HepG2 (cell line): ENCODE measurements at regions not wholly inside any gene's neighbourhood (a gene's known extent, or its start where the extent isn't known, plus 50 kb on each side); places are given as distances from the start of the nearest gene placed in this dataset.

Experiments used
- ATAC-seq: fragments of 200-7000 bp; cut with Tn5 transposase; 3 replicates; pipeline ENCODE4 v1.9.1; 2020; ENCODE audit warnings: mild to moderate bottlenecking, moderate library complexity
- BruUV-seq: library from RNA; stranded (reverse); fragments of 400-500 nt; replicated peaks from 2 replicates; lab custom pipeline; 2021; lab: Mats Ljungman, UMichigan
- CTCF ChIA-PET: fragments of 300-600 bp; formaldehyde crosslinking; extraction: SDS; loops from one replicate; lab custom pipeline; 2021; ENCODE audit warnings: low total read pairs, inconsistent platforms, low intra/inter-chr PET ratio; lab: Yijun Ruan, JAX
- POLR2A ChIA-PET: fragments of 350-600 bp; sonication (Branson Sonifier 250); formaldehyde crosslinking; loops from one replicate; lab custom pipeline; 2020; ENCODE audit warnings: antibody characterized with exemption, inconsistent platforms; lab: Yijun Ruan, JAX
- DNase-seq: peaks from one replicate; pipeline ENCODE4 v3.0.0-alpha.2; 2015; ENCODE audit warnings: low spot score
- FAIRE-seq: peaks from 3 replicates; lab custom pipeline; 2011; peaks lifted over from hg19 to GRCh38; lab: Jason Lieb, UNC
- H2AFZ ChIP-seq: one replicate; pipeline ENCODE4 v1.6.1; 2011; ENCODE audit warnings: low read length, inconsistent platforms
- H3K27ac ChIP-seq: fragments of 300-600 bp; 3 replicates; pipeline ENCODE4 v1.8.0; 2011; ENCODE audit warnings: mixed run types, mild to moderate bottlenecking, mixed read lengths, low read length, inconsistent platforms; ENCODE audit not compliant: insufficient read depth; ENCODE audit errors: extremely low read length
- H3K27me3 ChIP-seq, 2 experiments: fragments of 200-600 bp in 1 of 2; 2 replicates in 1 of 2; 3 replicates in 1 of 2; pipeline versions ENCODE4 v1.6.0 to v1.8.0; 2011; ENCODE audit warnings: low read length in 2 of 2, mild to moderate bottlenecking in 2 of 2, moderate library complexity in 2 of 2, inconsistent platforms in 1 of 2; ENCODE audit not compliant: insufficient read depth in 2 of 2, control insufficient read depth in 1 of 2
- H3K36me3 ChIP-seq, 2 experiments: fragments of 200-600 bp in 1 of 2; replicated peaks in 1 of 2; 2 replicates in 1 of 2; 3 replicates in 1 of 2; pipeline versions ENCODE4 v1.5.1 to v1.8.0; 2011; ENCODE audit warnings: low read length in 2 of 2, inconsistent platforms in 1 of 2; ENCODE audit not compliant: insufficient read depth in 2 of 2, control insufficient read depth in 1 of 2
- H3K4me1 ChIP-seq: 2 replicates; pipeline ENCODE4 v1.5.1; 2012; ENCODE audit warnings: low read length, inconsistent platforms; ENCODE audit not compliant: insufficient read depth
- H3K4me2 ChIP-seq: 2 replicates; pipeline ENCODE4 v1.6.0; 2011; ENCODE audit warnings: low read depth, low read length, inconsistent platforms
- H3K4me3 ChIP-seq, 3 experiments: fragments of 200-600 bp in 1 of 3; sonication (generic), shearing (Covaris generic) in 1 of 3; replicated peaks in 1 of 3; 2 replicates each; pipeline ENCODE4 v1.5.1; 2011 to 2016; ENCODE audit warnings: low read length in 3 of 3, inconsistent platforms in 2 of 3, low read depth in 2 of 3, mild to moderate bottlenecking in 2 of 3, control low read depth in 1 of 3, mixed read lengths in 1 of 3; ENCODE audit not compliant: insufficient read depth in 1 of 3
- H3K79me2 ChIP-seq: one replicate; pipeline ENCODE4 v1.6.1; 2011; ENCODE audit warnings: low read length, inconsistent platforms; ENCODE audit not compliant: insufficient read depth
- H3K9ac ChIP-seq: 2 replicates; pipeline ENCODE4 v1.6.0; 2011; ENCODE audit warnings: mild to moderate bottlenecking, low read depth, low read length, inconsistent platforms; ENCODE audit not compliant: insufficient read depth
- H3K9me3 ChIP-seq: 2 replicates; pipeline ENCODE4 v1.5.1; 2012; ENCODE audit warnings: mild to moderate bottlenecking, low read length
- H4K20me1 ChIP-seq: 2 replicates; pipeline ENCODE4 v1.6.0; 2011; ENCODE audit warnings: inconsistent platforms, mild to moderate bottlenecking, low read length, moderate library complexity; ENCODE audit not compliant: insufficient read depth
- ATF7 ChIP-seq, 2 experiments: fragments of 450-650 bp in 1 of 2; sonication (generic) in 1 of 2; formaldehyde crosslinking in 1 of 2; IDR thresholded peaks; 2 replicates each; pipeline versions ENCODE4 v1.4.0 to v1.6.1; 2016 to 2020; ENCODE audit warnings: antibody characterized with exemption in 1 of 2, mild to moderate bottlenecking in 1 of 2, missing genetic modification reagents in 1 of 2
- CENPT ChIP-seq: sonication (generic); formaldehyde crosslinking; IDR thresholded peaks from 2 replicates; pipeline ENCODE4 v1.8.0; 2022; ENCODE audit warnings: low read depth, mild to moderate bottlenecking, moderate library complexity, missing genetic modification reagents
- FOXA3 ChIP-seq: IDR thresholded peaks from 2 replicates; pipeline ENCODE4 v1.6.1; 2016; ENCODE audit warnings: missing genetic modification reagents, missing compliant biosample characterization
- HCFC1 ChIP-seq: fragments of 150-350 bp; IDR thresholded peaks from 2 replicates; pipeline ENCODE4 v1.6.1; 2014; ENCODE audit warnings: low read depth, low read length
- HDAC6 ChIP-seq: fragments of 200-600 bp; sonication (generic); IDR thresholded peaks from 2 replicates; pipeline ENCODE4 v1.7.0; 2017; ENCODE audit warnings: mild to moderate bottlenecking, antibody characterized with exemption, low read length, low read depth
- NBN ChIP-seq: fragments of 450-650 bp; conservative IDR thresholded peaks from 2 replicates; pipeline ENCODE4 v1.6.1; 2017
- SIN3B ChIP-seq: fragments of 150-350 bp; IDR thresholded peaks from 2 replicates; pipeline ENCODE4 v1.6.1; 2014; ENCODE audit warnings: low read length
- TFE3 ChIP-seq: IDR thresholded peaks from 2 replicates; pipeline ENCODE4 v1.6.1; 2016
- TRIM24 ChIP-seq: sonication (generic); formaldehyde crosslinking; IDR thresholded peaks from 2 replicates; pipeline ENCODE4 v1.8.0; 2022; ENCODE audit warnings: mild to moderate bottlenecking, missing genetic modification reagents
- ZFAT ChIP-seq: sonication (generic); formaldehyde crosslinking; conservative IDR thresholded peaks from 2 replicates; pipeline ENCODE4 v1.8.1; 2023; ENCODE audit warnings: missing genetic modification reagents, inconsistent platforms
- ZIK1 ChIP-seq: sonication (generic); formaldehyde crosslinking; IDR thresholded peaks from 2 replicates; pipeline ENCODE4 v1.5.0; 2020; ENCODE audit warnings: mild to moderate bottlenecking, low read depth, missing genetic modification reagents, borderline replicate concordance
- ZNF256 ChIP-seq: sonication (generic); formaldehyde crosslinking; conservative IDR thresholded peaks from 2 replicates; pipeline ENCODE4 v1.4.0; 2020; ENCODE audit warnings: missing genetic modification reagents
- ZNF44 ChIP-seq: sonication (generic); formaldehyde crosslinking; IDR thresholded peaks from 2 replicates; pipeline ENCODE4 v1.5.1; 2020; ENCODE audit warnings: mild to moderate bottlenecking, missing genetic modification reagents
- ZNF564 ChIP-seq: sonication (generic); formaldehyde crosslinking; IDR thresholded peaks from 2 replicates; pipeline ENCODE4 v1.8.1; 2023; ENCODE audit warnings: mild to moderate bottlenecking, missing genetic modification reagents
- ZNF800 ChIP-seq: sonication (generic); formaldehyde crosslinking; IDR thresholded peaks from 2 replicates; pipeline ENCODE4 v1.4.0; 2020; ENCODE audit warnings: missing genetic modification reagents
- WGBS: methylation state at CpG from one replicate; pipeline ENCODE4 v1.1.6; 2017; ENCODE audit warnings: low lambda C conversion rate; 5-methylcytosine and 5-hydroxymethylcytosine counted together
- in situ Hi-C: cut with HindIII; loops from 2 replicates; pipeline ENCODE4 v1.10.0; 2017; ENCODE audit warnings: low pct_unique_long_range_greater_than_20kb; ENCODE audit not compliant: extremely low pct_ligation_motif_present
- intact Hi-C: fragments of 100-400 bp; cut with micrococcal nuclease; formaldehyde crosslinking; loops from one replicate; pipeline ENCODE4 v1.10.0; 2022; ENCODE audit not compliant: unreplicated experiment
- TF ChIP-seq, protein P1 (sequence below): sonication (generic); formaldehyde crosslinking; IDR thresholded peaks from 2 replicates; pipeline ENCODE4 v1.5.0; 2020; ENCODE audit warnings: mild to moderate bottlenecking, missing genetic modification reagents
- TF ChIP-seq, protein P2 (sequence below): sonication (generic); formaldehyde crosslinking; IDR thresholded peaks from 2 replicates; pipeline ENCODE4 v1.4.0; 2020; ENCODE audit warnings: missing genetic modification reagents

- TF ChIP-seq, protein P1, sequence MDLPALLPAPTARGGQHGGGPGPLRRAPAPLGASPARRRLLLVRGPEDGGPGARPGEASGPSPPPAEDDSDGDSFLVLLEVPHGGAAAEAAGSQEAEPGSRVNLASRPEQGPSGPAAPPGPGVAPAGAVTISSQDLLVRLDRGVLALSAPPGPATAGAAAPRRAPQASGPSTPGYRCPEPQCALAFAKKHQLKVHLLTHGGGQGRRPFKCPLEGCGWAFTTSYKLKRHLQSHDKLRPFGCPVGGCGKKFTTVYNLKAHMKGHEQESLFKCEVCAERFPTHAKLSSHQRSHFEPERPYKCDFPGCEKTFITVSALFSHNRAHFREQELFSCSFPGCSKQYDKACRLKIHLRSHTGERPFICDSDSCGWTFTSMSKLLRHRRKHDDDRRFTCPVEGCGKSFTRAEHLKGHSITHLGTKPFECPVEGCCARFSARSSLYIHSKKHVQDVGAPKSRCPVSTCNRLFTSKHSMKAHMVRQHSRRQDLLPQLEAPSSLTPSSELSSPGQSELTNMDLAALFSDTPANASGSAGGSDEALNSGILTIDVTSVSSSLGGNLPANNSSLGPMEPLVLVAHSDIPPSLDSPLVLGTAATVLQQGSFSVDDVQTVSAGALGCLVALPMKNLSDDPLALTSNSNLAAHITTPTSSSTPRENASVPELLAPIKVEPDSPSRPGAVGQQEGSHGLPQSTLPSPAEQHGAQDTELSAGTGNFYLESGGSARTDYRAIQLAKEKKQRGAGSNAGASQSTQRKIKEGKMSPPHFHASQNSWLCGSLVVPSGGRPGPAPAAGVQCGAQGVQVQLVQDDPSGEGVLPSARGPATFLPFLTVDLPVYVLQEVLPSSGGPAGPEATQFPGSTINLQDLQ (CRISPR knock-in tag), result no peak
- TF ChIP-seq TFE3 (CRISPR knock-in tag) (no peak), HCFC1 (no peak), FOXA3 (CRISPR knock-in tag) (no peak)
- TF ChIP-seq, all 625 proteins: peak for 0
Measured at GRCh38 chr21:15947677-15948076, 217.9 kb downstream of the USP25 start (continued).

DNA sequence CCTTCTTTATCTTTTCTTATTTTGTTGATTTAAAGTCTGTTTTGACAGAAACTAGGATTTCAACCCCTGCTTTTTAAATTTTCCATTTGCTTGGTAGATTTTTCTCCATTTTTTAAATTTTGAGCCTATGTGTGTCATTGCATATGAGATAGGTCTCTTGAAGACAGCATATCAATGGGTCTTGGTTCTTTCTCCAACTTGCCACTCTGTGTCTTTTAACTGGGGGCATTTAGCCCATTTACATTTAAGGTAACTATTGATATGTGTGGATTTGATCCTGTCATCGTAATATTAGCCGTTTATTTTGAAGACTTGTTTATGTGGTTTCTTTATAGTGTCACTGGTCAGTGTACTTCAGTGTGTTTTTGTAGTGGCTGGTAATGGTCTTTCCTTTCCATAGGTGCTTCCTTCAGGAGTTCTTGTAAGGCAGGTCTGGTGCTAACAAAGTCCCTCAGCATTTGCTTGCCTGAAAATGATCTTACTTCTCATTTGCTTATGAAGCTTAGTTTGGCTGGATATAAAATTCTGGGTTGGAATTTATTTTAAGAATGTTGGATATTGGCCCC is 223.9 kb downstream of the USP25 start:
- Histone ChIP-seq H3K79me2 (no peaks in the 10 kb centered on the region), H4K20me1 (no peaks in the 10 kb centered on the region), H3K4me3 (no peak overlapping the region), H3K9ac (no peak overlapping the region), H3K36me3 (no peaks in the 10 kb centered on the region), H3K4me2 (no peak overlapping the region), H2AFZ (no peak overlapping the region), H3K27me3 (no peaks in the 10 kb centered on the region), H3K9me3 (peaks cover 26% of the 10 kb centered on the region), H3K27ac (no peak overlapping the region), H3K4me1 (no peaks in the 10 kb centered on the region)
- FAIRE-seq, result no peak
- CTCF ChIA-PET, result no interaction called here
- BruUV-seq, result no TSS peak
- WGBS, result 39% methylated on average over 2 of the region's 2 CpGs
- no peak for ATAC-seq
- intact Hi-C loops, result no loop called here
- no peak for TF ChIP-seq SIN3B
- no peak for TF ChIP-seq HDAC6
- TF ChIP-seq, protein P2, sequence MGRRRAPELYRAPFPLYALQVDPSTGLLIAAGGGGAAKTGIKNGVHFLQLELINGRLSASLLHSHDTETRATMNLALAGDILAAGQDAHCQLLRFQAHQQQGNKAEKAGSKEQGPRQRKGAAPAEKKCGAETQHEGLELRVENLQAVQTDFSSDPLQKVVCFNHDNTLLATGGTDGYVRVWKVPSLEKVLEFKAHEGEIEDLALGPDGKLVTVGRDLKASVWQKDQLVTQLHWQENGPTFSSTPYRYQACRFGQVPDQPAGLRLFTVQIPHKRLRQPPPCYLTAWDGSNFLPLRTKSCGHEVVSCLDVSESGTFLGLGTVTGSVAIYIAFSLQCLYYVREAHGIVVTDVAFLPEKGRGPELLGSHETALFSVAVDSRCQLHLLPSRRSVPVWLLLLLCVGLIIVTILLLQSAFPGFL (CRISPR knock-in tag), result no peak
- TF ChIP-seq ZNF256 (CRISPR knock-in tag), result no peak
- TF ChIP-seq ZNF564 (CRISPR knock-in tag), result no peak
- no peak for TF ChIP-seq NBN
- TF ChIP-seq TRIM24 (CRISPR knock-in tag), result no peak
- TF ChIP-seq ZIK1, result no peak
- TF ChIP-seq ATF7 (IDR thresholded peaks at IDR 0.05), result no peak
- no peak for TF ChIP-seq ATF7 (CRISPR knock-in tag; IDR thresholded peaks at IDR 0.05)
- TF ChIP-seq ZFAT, result no peak
- TF ChIP-seq CENPT, result no peak
- TF ChIP-seq ZNF44 (CRISPR knock-in tag), result no peak
- no peak for TF ChIP-seq ZNF800 (CRISPR knock-in tag)
- POLR2A ChIA-PET, result no interaction called here
- in situ Hi-C loops, result no loop called here
- no peak for DNase-seq
